A549 (cell line): ENCODE measurements at regions not wholly inside any gene's neighbourhood (a gene's known extent, or its start where the extent isn't known, plus 50 kb on each side); places are given as distances from the start of the nearest gene placed in this dataset.

Experiments
- ATAC-seq, 2 experiments: fragments of 200-7000 bp in 1 of 2; fragments of >200 bp in 1 of 2; cut with Nextera tagmentation in 1 of 2; cut with Tn5 transposase in 1 of 2; 3 replicates each; pipeline versions ENCODE4 v1.8.0 to v1.9.1; 2018 to 2020; ENCODE audit warnings: mild to moderate bottlenecking in 1 of 2, moderate library complexity in 1 of 2
- CTCF ChIA-PET: fragments of 300-600 bp; sonication (Branson Sonifier 250); formaldehyde crosslinking; extraction: SDS; loops from one replicate; lab custom pipeline; 2021; ENCODE audit warnings: antibody characterized with exemption, inconsistent platforms; lab: Yijun Ruan, JAX
- POLR2A ChIA-PET: fragments of 350-600 bp; formaldehyde crosslinking; extraction: SDS; loops from one replicate; lab custom pipeline; 2021; ENCODE audit warnings: antibody characterized with exemption, inconsistent platforms; lab: Yijun Ruan, JAX
- DNase-seq, 2 experiments: peaks; one replicate each; pipeline versions ENCODE4 v3.0.0 to v3.0.0-alpha.2; 2011 to 2016; ENCODE audit warnings: low read depth in 1 of 2, low spot score in 1 of 2
- FAIRE-seq: peaks from 2 replicates; lab custom pipeline; 2011; peaks lifted over from hg19 to GRCh38; lab: Jason Lieb, UNC
- H3K27ac ChIP-seq, 2 experiments: fragments of >200 bp; sonication (Bioruptor Twin); formaldehyde crosslinking; 3 replicates each; pipeline ENCODE4 v1.5.1; 2016 to 2017
- H3K4me1 ChIP-seq: fragments of >200 bp; sonication (Bioruptor Twin); formaldehyde crosslinking; 3 replicates; pipeline ENCODE4 v1.6.1; 2016
- H3K4me2 ChIP-seq: fragments of >200 bp; sonication (Bioruptor Twin); formaldehyde crosslinking; 3 replicates; pipeline ENCODE4 v1.6.1; 2016
- H3K4me3 ChIP-seq: fragments of >200 bp; sonication (Bioruptor Twin); formaldehyde crosslinking; 3 replicates; pipeline ENCODE4 v1.5.1; 2016
- H3K9me3 ChIP-seq: fragments of >200 bp; sonication (Bioruptor Twin); formaldehyde crosslinking; 3 replicates; pipeline ENCODE4 v1.6.1; 2016
- BCL3 ChIP-seq: fragments of >200 bp; sonication (Bioruptor Twin); formaldehyde crosslinking; IDR thresholded peaks from 3 replicates; pipeline ENCODE4 v1.6.1; 2016
- CBX8 ChIP-seq: fragments of 200-600 bp; sonication (generic); IDR thresholded peaks from 2 replicates; pipeline ENCODE4 v1.6.1; 2016
- CEBPB ChIP-seq, 2 experiments: fragments of >200 bp in 1 of 2; sonication (Bioruptor Twin) in 1 of 2; formaldehyde crosslinking in 1 of 2; IDR thresholded peaks; 2 replicates each; pipeline ENCODE4 v1.6.1; 2012 to 2016
- CHD2 ChIP-seq: fragments of 150-350 bp; IDR thresholded peaks from 2 replicates; pipeline ENCODE4 v1.6.1; 2014; ENCODE audit warnings: low read length; ENCODE audit not compliant: partially characterized antibody
- EHMT2 ChIP-seq: fragments of 200-600 bp; sonication (generic); IDR thresholded peaks from 2 replicates; pipeline ENCODE4 v1.6.1; 2016; ENCODE audit warnings: antibody characterized with exemption, low read depth, mild to moderate bottlenecking, moderate library complexity
- ELK1 ChIP-seq: fragments of 150-350 bp; IDR thresholded peaks from 2 replicates; pipeline ENCODE4 v1.6.1; 2014; ENCODE audit warnings: low read depth, mild to moderate bottlenecking, low read length
- ESRRA ChIP-seq: fragments of 150-350 bp; IDR thresholded peaks from 2 replicates; pipeline ENCODE4 v1.6.1; 2014; ENCODE audit warnings: mild to moderate bottlenecking, low read length, borderline replicate concordance
- FOSB ChIP-seq: fragments of 250-450 bp; sonication (Bioruptor Pico); IDR thresholded peaks from 2 replicates; pipeline ENCODE4 v1.5.0; 2020; ENCODE audit warnings: mild to moderate bottlenecking, moderate library complexity
- FOSL2 ChIP-seq, 2 experiments: fragments of 450-650 bp in 1 of 2; fragments of >200 bp in 1 of 2; sonication (Bioruptor Twin) in 1 of 2; formaldehyde crosslinking; IDR thresholded peaks; 2 replicates each; pipeline versions ENCODE4 v1.5.0 to v1.6.1; 2016 to 2020; ENCODE audit warnings: mild to moderate bottlenecking in 1 of 2, moderate library complexity in 1 of 2
- HEYL ChIP-seq: fragments of 250-450 bp; sonication (Bioruptor Pico); IDR thresholded peaks from 2 replicates; pipeline ENCODE4 v1.8.0; 2021; ENCODE audit warnings: mild to moderate bottlenecking, moderate library complexity
- HOXB13 ChIP-seq: fragments of 250-450 bp; sonication (Bioruptor Pico); IDR thresholded peaks from 2 replicates; pipeline ENCODE4 v1.5.0; 2020; ENCODE audit warnings: low read depth, mild to moderate bottlenecking, moderate library complexity
- JUNB ChIP-seq: fragments of >200 bp; sonication (Bioruptor Twin); formaldehyde crosslinking; IDR thresholded peaks from 2 replicates; pipeline ENCODE4 v1.6.1; 2016
- KDM1A ChIP-seq: fragments of 200-600 bp; sonication (generic); IDR thresholded peaks from 2 replicates; pipeline ENCODE4 v1.6.1; 2016; ENCODE audit warnings: low read depth, mild to moderate bottlenecking
- MAZ ChIP-seq: fragments of 150-350 bp; IDR thresholded peaks from 2 replicates; pipeline ENCODE4 v1.6.1; 2014; ENCODE audit warnings: antibody characterized with exemption, low read depth, low read length, borderline replicate concordance
- NFE2L2 ChIP-seq: fragments of 150-350 bp; conservative IDR thresholded peaks from 2 replicates; pipeline ENCODE4 v1.6.1; 2014; ENCODE audit warnings: low read length
- PBX3 ChIP-seq: IDR thresholded peaks from 2 replicates; pipeline ENCODE4 v1.6.1; 2012
- PHF8 ChIP-seq: fragments of 200-600 bp; sonication (generic); IDR thresholded peaks from 2 replicates; pipeline ENCODE4 v1.6.1; 2016; ENCODE audit warnings: low read depth, mild to moderate bottlenecking, antibody characterized with exemption, moderate library complexity, borderline replicate concordance
- POLR2A ChIP-seq: IDR thresholded peaks from 2 replicates; pipeline ENCODE4 v1.6.1; 2012; ENCODE audit warnings: mild to moderate bottlenecking, low read length
- POLR2AphosphoS2 ChIP-seq: conservative IDR thresholded peaks from 2 replicates; pipeline ENCODE4 v1.6.1; 2012; ENCODE audit warnings: low read length, improper control_type of control experiment, inconsistent platforms
- RAD21 ChIP-seq, 2 experiments: fragments of >200 bp in 1 of 2; sonication (Bioruptor Twin) in 1 of 2; formaldehyde crosslinking in 1 of 2; IDR thresholded peaks in 1 of 2; conservative IDR thresholded peaks in 1 of 2; 2 replicates in 1 of 2; 3 replicates in 1 of 2; pipeline ENCODE4 v1.6.1; 2012 to 2018; ENCODE audit warnings: inconsistent platforms in 1 of 2
- RARB ChIP-seq: fragments of 250-450 bp; sonication (Bioruptor Pico); IDR thresholded peaks from 2 replicates; pipeline ENCODE4 v1.8.0; 2021; ENCODE audit warnings: mild to moderate bottlenecking, moderate library complexity
- RCOR1 ChIP-seq: fragments of 150-350 bp; IDR thresholded peaks from 2 replicates; pipeline ENCODE4 v1.6.1; 2014; ENCODE audit warnings: antibody characterized with exemption, low read length, low read depth
- RNF2 ChIP-seq: fragments of 200-600 bp; sonication (generic); IDR thresholded peaks from 2 replicates; pipeline ENCODE4 v1.6.1; 2016; ENCODE audit warnings: low read depth, mild to moderate bottlenecking, antibody characterized with exemption, moderate library complexity, borderline replicate concordance
- SMC3 ChIP-seq: fragments of >200 bp; sonication (Bioruptor Twin); formaldehyde crosslinking; IDR thresholded peaks from 3 replicates; pipeline ENCODE4 v1.6.1; 2018; ENCODE audit warnings: inconsistent platforms
- ZC3H11A ChIP-seq: fragments of 450-650 bp; IDR thresholded peaks from 2 replicates; pipeline ENCODE4 v1.6.1; 2014; ENCODE audit warnings: antibody characterized with exemption, mild to moderate bottlenecking
- ZNF302 ChIP-seq: fragments of 250-450 bp; sonication (Bioruptor Pico); IDR thresholded peaks from 2 replicates; pipeline ENCODE4 v1.9.0; 2021; ENCODE audit warnings: inconsistent platforms, mild to moderate bottlenecking, moderate library complexity
- ZSCAN20 ChIP-seq: fragments of 250-450 bp; sonication (Bioruptor Pico); IDR thresholded peaks from 2 replicates; pipeline ENCODE4 v1.8.0; 2022; ENCODE audit warnings: mild to moderate bottlenecking, moderate library complexity
- WGBS: methylation state at CpG from one replicate; pipeline ENCODE4 v1.1.6; 2017; ENCODE audit errors: missing lambda C conversion rate; 5-methylcytosine and 5-hydroxymethylcytosine counted together

GRCh38 chrX:25344161-25344936 is 328.6 kb upstream of the ARX start (continued):
- no peak for TF ChIP-seq RARB (CRISPR knock-in tag)
- TF ChIP-seq ESRRA, result no peak
- TF ChIP-seq RCOR1, result no peak
- TF ChIP-seq RNF2, result no peak
- no peak for TF ChIP-seq POLR2AphosphoS2
- TF ChIP-seq, all 56 proteins: peak for 0

- no peak for FAIRE-seq
- no peak for TF ChIP-seq FOSL2 (IDR thresholded peaks at IDR 0.05)
- no peak for TF ChIP-seq FOSL2 (CRISPR knock-in tag; IDR thresholded peaks at IDR 0.05)
- TF ChIP-seq PBX3, result no peak
- TF ChIP-seq KDM1A, result no peak
- no peak for TF ChIP-seq PHF8
- TF ChIP-seq ELK1, result no peak
- no peak for TF ChIP-seq HOXB13 (CRISPR knock-in tag)
- TF ChIP-seq ZNF302, result no peak
- TF ChIP-seq SMC3, result no peak
- TF ChIP-seq NFE2L2, result no peak
- no peak for TF ChIP-seq CHD2
- TF ChIP-seq ZSCAN20 (CRISPR knock-in tag), result no peak
- no peak for TF ChIP-seq RCOR1
- TF ChIP-seq RAD21 (conservative IDR thresholded peaks at IDR 0.05 in 1 of 2, IDR thresholded peaks at IDR 0.05 in 1 of 2), result no peak
- no peak for TF ChIP-seq MAZ
- DNase-seq, result no peak
- H3K4me2 ChIP-seq, result no peak overlapping the region
- H3K4me3 ChIP-seq, result no peak overlapping the region
- no peaks in the 10 kb centered on the region for H3K9me3 ChIP-seq
- WGBS, result 0% methylated on average over 1 of the region's 1 CpG
- CTCF ChIA-PET, result no interaction called here
- H3K4me1 ChIP-seq, result no peaks in the 10 kb centered on the region
- ATAC-seq, result no peak
- POLR2A ChIA-PET, result no interaction called here
- H3K27ac ChIP-seq, result no peak overlapping the region
Measured at GRCh38 chrX:25343060-25343459, 327.3 kb upstream of the ARX start.

- ATAC-seq (no peak), FAIRE-seq (no peak), DNase-seq (no peak)
- H3K27ac ChIP-seq, result no peak overlapping the region
- H3K9me3 ChIP-seq, result no peaks in the 10 kb centered on the region
- H3K4me3 ChIP-seq, result no peak overlapping the region
- H3K4me2 ChIP-seq, result no peak overlapping the region
- no peak for TF ChIP-seq CBX8
- no peak for TF ChIP-seq POLR2A
- TF ChIP-seq HEYL (CRISPR knock-in tag), result no peak
- TF ChIP-seq ELK1, result no peak
- no peak for TF ChIP-seq CHD2
- no peak for TF ChIP-seq BCL3
- TF ChIP-seq ESRRA, result no peak
- TF ChIP-seq PHF8, result no peak
- TF ChIP-seq EHMT2, result no peak
- no peak for TF ChIP-seq ZNF302
- TF ChIP-seq JUNB, result no peak
- TF ChIP-seq CEBPB (IDR thresholded peaks at IDR 0.05), result no peak
- TF ChIP-seq FOSB (CRISPR knock-in tag), result no peak
- no peak for TF ChIP-seq ZC3H11A
- TF ChIP-seq RNF2, result no peak
- WGBS, result 42% methylated on average over 7 of the region's 7 CpGs
- CTCF ChIA-PET, result no interaction called here
- POLR2A ChIA-PET, result no interaction called here
- H3K4me1 ChIP-seq, result no peaks in the 10 kb centered on the region
Measured at GRCh38 chrX:25337841-25338240, 322.1 kb upstream of the ARX start.
